Mesenchymal stem cell (in vitro differentiated cells and primary cell): ENCODE measurements at regions not wholly inside any gene's neighbourhood (a gene's known extent, or its start where the extent isn't known, plus 50 kb on each side); places are given as distances from the start of the nearest gene placed in this dataset.

Experiments
- DNase-seq: peaks from one replicate; pipeline ENCODE4 v3.0.0-alpha.2; 2013
- H2AFZ ChIP-seq: one replicate; pipeline ENCODE4 v1.6.1; 2013; ENCODE audit warnings: low read depth, mild to moderate bottlenecking, control low read depth, inconsistent platforms, low read length, moderate library complexity
- H2AK5ac ChIP-seq: 2 replicates; pipeline ENCODE4 v1.6.1; 2013; ENCODE audit warnings: low read length, moderate library complexity, mild to moderate bottlenecking, inconsistent platforms; ENCODE audit not compliant: severe bottlenecking
- H2BK120ac ChIP-seq: one replicate; pipeline ENCODE4 v1.6.1; 2013; ENCODE audit warnings: low read depth, mild to moderate bottlenecking, inconsistent platforms, low read length, moderate library complexity
- H2BK12ac ChIP-seq, 2 experiments: one replicate each; pipeline ENCODE4 v1.6.1; 2013; ENCODE audit warnings: inconsistent platforms in 2 of 2, low read length in 2 of 2, mild to moderate bottlenecking in 2 of 2, moderate library complexity in 2 of 2, control low read depth in 1 of 2
- H2BK15ac ChIP-seq: one replicate; pipeline ENCODE4 v1.6.1; 2013; ENCODE audit warnings: mild to moderate bottlenecking, low read depth, inconsistent platforms; ENCODE audit not compliant: poor library complexity, severe bottlenecking
- H2BK5ac ChIP-seq: 2 replicates; pipeline ENCODE4 v1.6.1; 2013; ENCODE audit warnings: low read depth, mild to moderate bottlenecking, low read length, control low read depth, inconsistent platforms; ENCODE audit not compliant: poor library complexity, severe bottlenecking
- H3K14ac ChIP-seq, 2 experiments: one replicate each; pipeline ENCODE4 v1.6.1; 2013; ENCODE audit warnings: inconsistent platforms in 2 of 2, low read length in 2 of 2, control low read depth in 1 of 2, mild to moderate bottlenecking in 1 of 2, moderate library complexity in 1 of 2
- H3K18ac ChIP-seq, 2 experiments: one replicate each; pipeline ENCODE4 v1.6.1; 2013; ENCODE audit warnings: inconsistent platforms in 2 of 2, low read length in 2 of 2, control low read depth in 1 of 2, low read depth in 1 of 2, mild to moderate bottlenecking in 1 of 2
- H3K23ac ChIP-seq, 2 experiments: one replicate each; pipeline ENCODE4 v1.6.1; 2013; ENCODE audit warnings: inconsistent platforms in 2 of 2, low read length in 2 of 2, mild to moderate bottlenecking in 2 of 2, moderate library complexity in 2 of 2, control low read depth in 1 of 2
- H3K27ac ChIP-seq: 2 replicates; pipeline ENCODE4 v1.5.1; 2013; ENCODE audit warnings: mild to moderate bottlenecking, moderate library complexity, low read length, control low read depth, inconsistent platforms; ENCODE audit not compliant: poor library complexity, severe bottlenecking
- H3K27me3 ChIP-seq, 2 experiments: 2 replicates each; pipeline versions ENCODE4 v1.6.1 to v1.7.0; 2013; ENCODE audit warnings: low read length in 2 of 2, mild to moderate bottlenecking in 2 of 2, moderate library complexity in 2 of 2, control low read depth in 1 of 2, inconsistent platforms in 1 of 2; ENCODE audit not compliant: control insufficient read depth in 1 of 2, insufficient read depth in 1 of 2
- H3K36me3 ChIP-seq, 2 experiments: 2 replicates each; pipeline versions ENCODE4 v1.6.1 to v1.7.0; 2013; ENCODE audit warnings: low read length in 2 of 2, control low read depth in 1 of 2, inconsistent platforms in 1 of 2, low read depth in 1 of 2, mild to moderate bottlenecking in 1 of 2; ENCODE audit not compliant: insufficient read depth in 2 of 2, control insufficient read depth in 1 of 2
- H3K4ac ChIP-seq, 2 experiments: one replicate each; pipeline ENCODE4 v1.6.1; 2013; ENCODE audit warnings: inconsistent platforms in 2 of 2, low read length in 2 of 2, mild to moderate bottlenecking in 2 of 2, moderate library complexity in 2 of 2, control low read depth in 1 of 2, low read depth in 1 of 2
- H3K4me1 ChIP-seq: 2 replicates; pipeline ENCODE4 v1.6.1; 2013; ENCODE audit warnings: low read depth, low read length, control low read depth; ENCODE audit not compliant: control insufficient read depth, insufficient read depth
- H3K4me2 ChIP-seq: 2 replicates; pipeline ENCODE4 v1.6.1; 2013; ENCODE audit warnings: low read length, mild to moderate bottlenecking, inconsistent platforms; ENCODE audit not compliant: poor library complexity, severe bottlenecking
- H3K4me3 ChIP-seq, 2 experiments: 2 replicates each; pipeline versions ENCODE4 v1.5.1 to v1.7.0; 2013; ENCODE audit warnings: low read length in 2 of 2, mild to moderate bottlenecking in 2 of 2, control low read depth in 1 of 2, low read depth in 1 of 2; ENCODE audit not compliant: insufficient read depth in 1 of 2
- H3K79me1 ChIP-seq: replicated peaks from 2 replicates; pipeline ENCODE4 v1.6.1; 2013; ENCODE audit warnings: mild to moderate bottlenecking, control low read depth, low read length, inconsistent platforms; ENCODE audit not compliant: poor library complexity, severe bottlenecking
- H3K9ac ChIP-seq: 2 replicates; pipeline ENCODE4 v1.7.0; 2013; ENCODE audit warnings: mild to moderate bottlenecking, low read length, moderate library complexity
- H3K9me3 ChIP-seq: 2 replicates; pipeline ENCODE4 v1.7.0; 2013; ENCODE audit warnings: mild to moderate bottlenecking, low read length; ENCODE audit not compliant: control insufficient read depth
- H4K8ac ChIP-seq: one replicate; pipeline ENCODE4 v1.6.1; 2013; ENCODE audit warnings: inconsistent platforms, mild to moderate bottlenecking, low read length, moderate library complexity
- H4K91ac ChIP-seq: one replicate; pipeline ENCODE4 v1.6.1; 2013; ENCODE audit warnings: mild to moderate bottlenecking, low read length, inconsistent platforms
- WGBS: methylation state at CpG from one replicate; pipeline ENCODE4 v1.1.7; 2013; ENCODE audit warnings: mixed read lengths; 5-methylcytosine and 5-hydroxymethylcytosine counted together

DNA sequence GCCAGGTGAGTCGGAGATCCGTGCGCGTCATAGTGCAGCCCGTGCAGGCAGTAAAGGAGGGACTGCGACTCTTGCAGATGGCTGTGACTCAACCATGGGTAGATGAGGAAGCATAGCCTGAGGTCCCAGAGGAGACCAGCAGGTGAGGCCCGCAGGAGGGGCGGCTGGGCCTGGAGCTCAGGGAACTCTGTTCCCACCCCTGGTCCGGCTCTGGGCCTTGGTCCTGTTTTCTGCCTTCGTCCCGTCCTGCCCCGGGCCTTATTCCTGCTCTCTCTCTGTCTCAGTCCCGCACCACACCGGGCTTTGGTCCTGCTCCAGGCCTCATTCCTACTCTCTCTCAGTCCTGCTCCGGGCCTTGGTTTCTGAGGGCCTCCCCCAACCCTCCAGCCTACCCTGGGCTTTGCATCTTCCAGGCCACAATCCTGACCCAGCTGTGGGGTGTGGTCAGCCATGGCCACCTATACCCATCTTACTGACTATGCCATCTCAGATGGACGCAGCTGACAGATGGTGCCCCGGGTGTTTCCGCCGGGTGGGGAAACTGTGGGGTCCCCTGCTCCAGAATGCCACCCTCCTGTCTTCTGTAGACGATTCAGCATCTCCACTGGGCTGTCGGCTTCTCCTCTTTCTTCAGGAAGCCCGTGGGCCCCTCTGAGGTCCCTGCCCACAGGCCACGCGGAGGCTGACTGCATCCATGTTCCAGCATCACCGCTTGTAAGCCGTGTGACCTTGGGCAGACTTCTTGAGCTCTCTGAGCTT lies 1134.1 kb downstream of the BRD1 start:
- Histone ChIP-seq H3K79me1 (no peaks in the 10 kb centered on the region), H4K91ac (no peak overlapping the region), H2BK120ac (no peak overlapping the region), H4K8ac (no peak overlapping the region), H2AFZ (no peak overlapping the region), H3K23ac (no peak overlapping the region), H2BK15ac (no peak overlapping the region), H3K4ac (no peak overlapping the region), H3K36me3 (no peaks in the 10 kb centered on the region), H3K9me3 (no peaks in the 10 kb centered on the region), H3K27ac (no peak overlapping the region), H3K4me1 (no peaks in the 10 kb centered on the region), H3K9ac (no peak overlapping the region), H3K14ac (no peak overlapping the region), H3K18ac (no peak overlapping the region), H3K4me2 (no peak overlapping the region), H3K27me3 (no peaks in the 10 kb centered on the region), H2AK5ac (no peak overlapping the region), H3K4me3 (no peak overlapping the region), H2BK5ac (no peak overlapping the region), H2BK12ac (no peak overlapping the region)
- 89% methylated on average over 25 of the region's 26 CpGs for WGBS
- no peak for DNase-seq

GRCh38 chr22:48692734-48693376 lies 1134.8 kb downstream of the BRD1 start:
- H3K36me3 ChIP-seq = no peaks in the 10 kb centered on the region
- H3K9me3 ChIP-seq = no peaks in the 10 kb centered on the region
- H3K4me2 ChIP-seq = no peak overlapping the region
- H2AK5ac ChIP-seq = no peak overlapping the region
- no peak overlapping the region for H3K4ac ChIP-seq
- H3K27me3 ChIP-seq = no peaks in the 10 kb centered on the region
- H4K8ac ChIP-seq = no peak overlapping the region
- no peak overlapping the region for H2AFZ ChIP-seq
- no peak overlapping the region for H2BK15ac ChIP-seq
- H3K4me1 ChIP-seq = no peaks in the 10 kb centered on the region
- H3K4me3 ChIP-seq = no peak overlapping the region
- H4K91ac ChIP-seq = no peak overlapping the region
- no peak overlapping the region for H3K18ac ChIP-seq
- H3K27ac ChIP-seq = no peak overlapping the region
- no peak overlapping the region for H2BK120ac ChIP-seq
- no peak overlapping the region for H2BK5ac ChIP-seq
- H3K23ac ChIP-seq = no peak overlapping the region
- H3K9ac ChIP-seq = no peak overlapping the region
- no peak for DNase-seq
- no peaks in the 10 kb centered on the region for H3K79me1 ChIP-seq
- WGBS = 84% methylated on average over 29 of the region's 31 CpGs
- no peak overlapping the region for H2BK12ac ChIP-seq
- no peak overlapping the region for H3K14ac ChIP-seq

GRCh38 chr22:48691431-48691851 lies 1136.2 kb downstream of the BRD1 start:
- no peak overlapping the region for H2BK15ac ChIP-seq
- no peaks in the 10 kb centered on the region for H3K4me1 ChIP-seq
- H3K23ac ChIP-seq = no peak overlapping the region
- no peak overlapping the region for H3K18ac ChIP-seq
- no peaks in the 10 kb centered on the region for H3K36me3 ChIP-seq
- peak overlapping the region in 1 of 2 experiments; percentile 20 for H3K4me3 ChIP-seq
- H3K14ac ChIP-seq = no peak overlapping the region
- H2AFZ ChIP-seq = no peak overlapping the region
- H3K27ac ChIP-seq = no peak overlapping the region
- no peak overlapping the region for H3K4me2 ChIP-seq
- 84% methylated on average over 21 of the region's 21 CpGs for WGBS
- no peaks in the 10 kb centered on the region for H3K27me3 ChIP-seq
- no peaks in the 10 kb centered on the region for H3K9me3 ChIP-seq
- H2BK120ac ChIP-seq = no peak overlapping the region
- no peak overlapping the region for H2BK12ac ChIP-seq
- no peak overlapping the region for H3K4ac ChIP-seq
- H2AK5ac ChIP-seq = no peak overlapping the region
- H4K8ac ChIP-seq = no peak overlapping the region
- no peak overlapping the region for H3K9ac ChIP-seq
- H4K91ac ChIP-seq = no peak overlapping the region
- H2BK5ac ChIP-seq = no peak overlapping the region
- no peaks in the 10 kb centered on the region for H3K79me1 ChIP-seq
- DNase-seq = no peak

- H2BK5ac ChIP-seq = no peak overlapping the region
- no peak overlapping the region for H4K8ac ChIP-seq
- H3K36me3 ChIP-seq = no peaks in the 10 kb centered on the region
- no peak overlapping the region for H4K91ac ChIP-seq
- H3K14ac ChIP-seq = no peak overlapping the region
- no peak overlapping the region for H3K27ac ChIP-seq
- H3K79me1 ChIP-seq = no peaks in the 10 kb centered on the region
- no peak overlapping the region for H3K4ac ChIP-seq
- H3K4me1 ChIP-seq = no peaks in the 10 kb centered on the region
- no peak overlapping the region for H2BK12ac ChIP-seq
- H2BK120ac ChIP-seq = no peak overlapping the region
- no peaks in the 10 kb centered on the region for H3K9me3 ChIP-seq
- no peak overlapping the region for H2AK5ac ChIP-seq
- no peak overlapping the region for H3K18ac ChIP-seq
- DNase-seq = no peak
- no peak overlapping the region for H2BK15ac ChIP-seq
- H3K9ac ChIP-seq = no peak overlapping the region
- 87% methylated on average over 24 of the region's 24 CpGs for WGBS
- H3K27me3 ChIP-seq = no peaks in the 10 kb centered on the region
- no peak overlapping the region for H3K4me3 ChIP-seq
- H2AFZ ChIP-seq = no peak overlapping the region
- no peak overlapping the region for H3K23ac ChIP-seq
- no peak overlapping the region for H3K4me2 ChIP-seq
These were observed 1136.9 kb downstream of the BRD1 start for GRCh38 chr22:48690583-48691317.
